B cell (primary cell): ENCODE measurements at regions not wholly inside any gene's neighbourhood (a gene's known extent, or its start where the extent isn't known, plus 50 kb on each side); places are given as distances from the start of the nearest gene placed in this dataset.

Source experiments
- CTCF ChIP-seq: fragments of 200-600 bp; IDR thresholded peaks from one replicate; pipeline ENCODE4 v1.8.0; 2022; ENCODE audit warnings: antibody characterized with exemption, mild to moderate bottlenecking
- EZH2 ChIP-seq: IDR thresholded peaks from 2 replicates; pipeline ENCODE4 v1.6.1; 2012; ENCODE audit warnings: borderline replicate concordance, low read depth, mild to moderate bottlenecking, moderate library complexity, low read length; ENCODE audit not compliant: insufficient read depth, poor library complexity, severe bottlenecking

GRCh38 chr6:150806790-150807189, 58.7 kb upstream of the MTHFD1L start:
- TF ChIP-seq CTCF (no peak), EZH2 (no peak)
